GM21360 (cell line): ENCODE measurements at regions not wholly inside any gene's neighbourhood (a gene's known extent, or its start where the extent isn't known, plus 50 kb on each side); places are given as distances from the start of the nearest gene placed in this dataset.
"Not testable (repeated sequence)": the region's sequence is repeated elsewhere in the genome, so short reads cannot be mapped to it uniquely, and the experiment has no call there.

Experiments used
- ATAC-seq: cut with Tn5 transposase; IDR thresholded peaks from one replicate; pipeline ENCODE4 v1.9.1; 2021; ENCODE audit warnings: mild to moderate bottlenecking, moderate library complexity; ENCODE audit not compliant: unreplicated experiment

- no peak for ATAC-seq
These were observed 291.4 kb downstream of the C1D start for GRCh38 chr2:67771380-67771779.

GRCh38 chr2:67772216-67773170, 290.3 kb downstream of the C1D start:
- ATAC-seq = no peak

- no peak for ATAC-seq
These were observed 289.0 kb downstream of the C1D start for GRCh38 chr2:67773851-67774250.

GRCh38 chr2:67776276-67776675, 286.5 kb downstream of the C1D start:
- ATAC-seq = no peak

GRCh38 chr2:67777010-67777409, 285.8 kb downstream of the C1D start:
- ATAC-seq = no peak

- ATAC-seq = no peak
These were observed 284.9 kb downstream of the C1D start for GRCh38 chr2:67777836-67778429.

- ATAC-seq = not testable (repeated sequence)
These were observed 282.0 kb downstream of the C1D start for GRCh38 chr2:67780841-67781240.

GRCh38 chr2:67782443-67782842, 280.4 kb downstream of the C1D start:
- ATAC-seq = no peak

GRCh38 chr2:67783026-67783425, 279.8 kb downstream of the C1D start:
- ATAC-seq = no peak

GRCh38 chr2:67790622-67791021, 272.2 kb downstream of the C1D start:
- ATAC-seq = no peak

- ATAC-seq = no peak
These were observed 270.6 kb downstream of the C1D start for GRCh38 chr2:67792191-67792590.

GRCh38 chr2:67792681-67793091, 270.1 kb downstream of the C1D start:
- ATAC-seq = no peak

- ATAC-seq = no peak
These were observed 264.8 kb downstream of the C1D start for GRCh38 chr2:67797801-67798540.

GRCh38 chr2:67798541-67799160, 264.2 kb downstream of the C1D start:
- no peak for ATAC-seq

GRCh38 chr2:67799886-67800285, 262.9 kb downstream of the C1D start:
- ATAC-seq = no peak

- no peak for ATAC-seq
These were observed 260.5 kb downstream of the C1D start for GRCh38 chr2:67802291-67802690.

- ATAC-seq = no peak
These were observed 260.0 kb downstream of the C1D start for GRCh38 chr2:67802824-67803223.

GRCh38 chr2:67806816-67807215, 256.0 kb downstream of the C1D start:
- ATAC-seq = no peak

- ATAC-seq = no peak
These were observed 254.7 kb downstream of the C1D start for GRCh38 chr2:67808112-67808511.

GRCh38 chr2:67812682-67813081, 250.1 kb downstream of the C1D start:
- ATAC-seq = no peak

- ATAC-seq = no peak
These were observed 239.1 kb downstream of the C1D start for GRCh38 chr2:67823726-67824125.
